ENCODE measurements at regions not wholly inside any gene's neighbourhood (a gene's known extent, or its start where the extent isn't known, plus 50 kb on each side); places are given as distances from the start of the nearest gene placed in this dataset.

- H3K27me3 Mint-ChIP-seq: no peaks in the 10 kb centered on the region
- peaks cover 10% of the 10 kb centered on the region for H3K9me3 Mint-ChIP-seq
- H3K36me3 Mint-ChIP-seq: no peaks in the 10 kb centered on the region
- ATAC-seq: no peak
- no peak overlapping the region for H3K27ac Mint-ChIP-seq
- H3K4me3 Mint-ChIP-seq: no peak overlapping the region
- no peaks in the 10 kb centered on the region for H3K4me1 Mint-ChIP-seq
Observed at GRCh38 chrX:96311366-96311765, 373.3 kb upstream of the DIAPH2 start.

GRCh38 chrX:96314985-96315384, 369.7 kb upstream of the DIAPH2 start:
- no peaks in the 10 kb centered on the region for H3K27me3 Mint-ChIP-seq
- no peak overlapping the region for H3K27ac Mint-ChIP-seq
- H3K36me3 Mint-ChIP-seq: no peaks in the 10 kb centered on the region
- peaks cover 7% of the 10 kb centered on the region for H3K9me3 Mint-ChIP-seq
- no peaks in the 10 kb centered on the region for H3K4me1 Mint-ChIP-seq
- no peak overlapping the region for H3K4me3 Mint-ChIP-seq
- no peak for ATAC-seq

GRCh38 chrX:96361844-96362243, 322.8 kb upstream of the DIAPH2 start:
- peaks cover under 1% of the 10 kb centered on the region for H3K9me3 Mint-ChIP-seq
- no peak overlapping the region for H3K27ac Mint-ChIP-seq

DNA sequence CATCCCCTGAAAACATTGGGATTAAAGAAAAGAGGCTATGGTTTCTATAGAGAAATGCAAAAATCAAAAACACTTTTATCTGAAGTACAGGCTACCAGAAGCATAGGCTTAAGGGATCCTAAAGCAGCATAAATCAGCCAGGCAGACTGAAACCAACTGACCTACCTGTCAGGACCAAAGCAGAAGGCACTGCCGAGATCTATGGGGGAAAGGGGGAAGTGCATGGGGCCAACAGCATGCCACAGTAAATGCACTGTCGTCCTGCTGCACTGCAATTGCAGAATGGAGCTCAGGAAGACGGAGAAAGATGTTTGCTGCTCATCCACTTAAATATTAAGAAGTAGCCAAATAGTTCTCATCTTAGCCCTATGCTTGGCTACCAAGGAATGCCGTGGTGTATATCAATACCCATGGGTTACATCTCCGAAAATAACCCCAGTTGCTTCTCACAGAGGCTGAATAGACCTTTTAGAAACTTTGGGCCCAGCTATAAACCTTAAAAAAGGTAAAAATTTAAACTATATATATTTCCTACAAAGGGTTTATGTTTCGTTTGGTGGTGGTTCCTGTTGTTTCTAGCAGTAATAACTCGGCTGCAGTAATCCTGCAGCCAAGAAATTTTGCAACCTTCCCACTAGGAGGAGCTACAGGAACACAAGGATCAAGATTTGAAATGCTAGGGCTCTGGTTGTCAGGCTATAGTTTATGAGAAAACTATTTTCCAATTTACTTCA, 312.2 kb upstream of the DIAPH2 start:
- Mint-ChIP-seq H3K9me3 (no peaks in the 10 kb centered on the region), H3K4me1 (no peaks in the 10 kb centered on the region), H3K36me3 (no peaks in the 10 kb centered on the region), H3K27me3 (no peaks in the 10 kb centered on the region), H3K4me3 (no peak overlapping the region), H3K27ac (no peak overlapping the region)
- ATAC-seq: no peak

More at GRCh38 chrX:96361844-96362243, 322.8 kb upstream of the DIAPH2 start:
- no peaks in the 10 kb centered on the region for H3K4me1 Mint-ChIP-seq
- no peak for ATAC-seq
- H3K36me3 Mint-ChIP-seq: no peaks in the 10 kb centered on the region
- H3K4me3 Mint-ChIP-seq: no peak overlapping the region
- H3K27me3 Mint-ChIP-seq: no peaks in the 10 kb centered on the region

- H3K27me3 Mint-ChIP-seq: no peaks in the 10 kb centered on the region
- H3K36me3 Mint-ChIP-seq: no peaks in the 10 kb centered on the region
- no peak overlapping the region for H3K4me3 Mint-ChIP-seq
- H3K9me3 Mint-ChIP-seq: no peaks in the 10 kb centered on the region
- no peak for ATAC-seq
- no peak overlapping the region for H3K27ac Mint-ChIP-seq
- no peaks in the 10 kb centered on the region for H3K4me1 Mint-ChIP-seq
Observed at GRCh38 chrX:96373047-96373355, 311.6 kb upstream of the DIAPH2 start.

GRCh38 chrX:96376266-96376665, 308.4 kb upstream of the DIAPH2 start:
- no peak for ATAC-seq
- Mint-ChIP-seq H3K4me1 (no peaks in the 10 kb centered on the region), H3K27me3 (no peaks in the 10 kb centered on the region), H3K27ac (no peak overlapping the region), H3K36me3 (no peaks in the 10 kb centered on the region), H3K9me3 (no peaks in the 10 kb centered on the region), H3K4me3 (no peak overlapping the region)

- Mint-ChIP-seq H3K4me3 (no peak overlapping the region), H3K4me1 (no peaks in the 10 kb centered on the region), H3K27ac (no peak overlapping the region), H3K27me3 (no peaks in the 10 kb centered on the region), H3K36me3 (no peaks in the 10 kb centered on the region), H3K9me3 (no peaks in the 10 kb centered on the region)
- ATAC-seq: no peak
Observed at GRCh38 chrX:96379951-96380350, 304.7 kb upstream of the DIAPH2 start.

GRCh38 chrX:96382018-96382417, 302.6 kb upstream of the DIAPH2 start:
- H3K27me3 Mint-ChIP-seq: no peaks in the 10 kb centered on the region
- no peak for ATAC-seq
- no peak overlapping the region for H3K4me3 Mint-ChIP-seq
- no peaks in the 10 kb centered on the region for H3K4me1 Mint-ChIP-seq
- no peaks in the 10 kb centered on the region for H3K36me3 Mint-ChIP-seq
- no peak overlapping the region for H3K27ac Mint-ChIP-seq
- no peaks in the 10 kb centered on the region for H3K9me3 Mint-ChIP-seq

GRCh38 chrX:96383428-96383827, 301.2 kb upstream of the DIAPH2 start:
- Mint-ChIP-seq H3K4me3 (no peak overlapping the region), H3K9me3 (no peaks in the 10 kb centered on the region), H3K27me3 (no peaks in the 10 kb centered on the region), H3K27ac (no peak overlapping the region), H3K36me3 (no peaks in the 10 kb centered on the region), H3K4me1 (no peaks in the 10 kb centered on the region)
- ATAC-seq: no peak

DNA sequence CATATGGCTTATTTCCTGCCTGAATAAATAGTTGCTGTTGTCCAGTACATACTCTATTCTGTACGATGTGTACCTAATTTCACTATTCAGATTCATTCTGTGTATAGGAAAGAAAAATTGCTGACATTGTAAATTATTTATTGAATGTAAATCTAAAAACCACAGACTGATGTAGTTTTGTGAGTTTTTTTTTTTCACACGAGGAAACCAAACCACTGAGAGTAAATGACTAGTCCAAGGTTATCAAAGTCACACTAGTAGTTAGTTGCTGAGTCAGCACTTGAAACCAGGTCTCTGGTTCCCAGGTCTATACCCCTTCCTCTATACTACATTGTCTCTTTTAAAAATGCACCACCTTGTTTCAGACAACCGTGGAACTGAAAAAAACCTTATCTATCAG, 298.3 kb upstream of the DIAPH2 start:
- no peaks in the 10 kb centered on the region for H3K36me3 Mint-ChIP-seq
- no peaks in the 10 kb centered on the region for H3K27me3 Mint-ChIP-seq
- H3K9me3 Mint-ChIP-seq: no peaks in the 10 kb centered on the region
- no peak overlapping the region for H3K4me3 Mint-ChIP-seq
- H3K4me1 Mint-ChIP-seq: no peaks in the 10 kb centered on the region
- no peak for ATAC-seq
- H3K27ac Mint-ChIP-seq: no peak overlapping the region

- Mint-ChIP-seq H3K36me3 (no peaks in the 10 kb centered on the region), H3K27me3 (no peaks in the 10 kb centered on the region), H3K4me3 (no peak overlapping the region), H3K9me3 (no peaks in the 10 kb centered on the region), H3K27ac (no peak overlapping the region), H3K4me1 (no peaks in the 10 kb centered on the region)
- ATAC-seq: no peak
Observed at GRCh38 chrX:96386981-96387380, 297.7 kb upstream of the DIAPH2 start.

- no peaks in the 10 kb centered on the region for H3K4me1 Mint-ChIP-seq
- no peak overlapping the region for H3K27ac Mint-ChIP-seq
- H3K4me3 Mint-ChIP-seq: no peak overlapping the region
- H3K36me3 Mint-ChIP-seq: no peaks in the 10 kb centered on the region
- ATAC-seq: no peak
- H3K9me3 Mint-ChIP-seq: no peaks in the 10 kb centered on the region
- no peaks in the 10 kb centered on the region for H3K27me3 Mint-ChIP-seq
Observed at GRCh38 chrX:96387801-96388200, 296.8 kb upstream of the DIAPH2 start.

DNA sequence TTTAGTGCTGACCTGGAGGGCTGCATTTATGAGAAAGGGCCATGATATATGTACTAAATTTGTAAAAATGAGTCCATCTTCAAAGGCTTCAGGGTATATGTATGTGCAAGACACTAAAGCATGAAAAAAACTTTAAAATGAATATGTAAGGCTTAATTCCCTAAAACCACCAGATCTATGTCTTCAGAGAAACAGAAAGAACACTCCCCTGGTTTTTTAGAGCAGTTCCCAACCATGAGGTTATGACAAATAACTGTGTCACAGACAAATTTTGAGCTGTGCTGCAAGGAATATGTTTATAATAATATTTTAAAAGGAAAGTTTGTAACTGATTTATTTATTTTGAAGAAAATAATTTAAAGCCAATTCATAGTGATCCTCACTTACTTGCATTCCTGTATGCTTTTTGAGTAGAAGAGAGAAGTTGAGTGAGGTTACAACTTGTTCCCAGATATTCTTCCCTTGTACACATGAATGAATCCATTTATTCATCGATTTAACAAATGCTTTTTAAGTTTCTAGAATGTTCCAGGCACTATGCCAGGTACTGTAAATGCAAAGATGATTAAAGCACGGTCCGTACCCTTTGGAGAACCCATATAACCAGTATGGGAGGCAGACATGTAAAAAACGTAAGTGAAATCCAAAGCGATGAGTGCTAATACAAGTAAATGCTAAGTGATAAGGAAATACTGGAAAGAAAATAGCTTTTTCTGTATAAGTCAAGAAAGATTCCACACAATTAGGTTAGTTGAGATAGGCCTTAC, 295.2 kb upstream of the DIAPH2 start:
- Mint-ChIP-seq H3K36me3 (no peaks in the 10 kb centered on the region), H3K27me3 (no peaks in the 10 kb centered on the region), H3K9me3 (no peaks in the 10 kb centered on the region), H3K27ac (no peak overlapping the region), H3K4me3 (no peak overlapping the region), H3K4me1 (no peaks in the 10 kb centered on the region)
- ATAC-seq: no peak

DNA sequence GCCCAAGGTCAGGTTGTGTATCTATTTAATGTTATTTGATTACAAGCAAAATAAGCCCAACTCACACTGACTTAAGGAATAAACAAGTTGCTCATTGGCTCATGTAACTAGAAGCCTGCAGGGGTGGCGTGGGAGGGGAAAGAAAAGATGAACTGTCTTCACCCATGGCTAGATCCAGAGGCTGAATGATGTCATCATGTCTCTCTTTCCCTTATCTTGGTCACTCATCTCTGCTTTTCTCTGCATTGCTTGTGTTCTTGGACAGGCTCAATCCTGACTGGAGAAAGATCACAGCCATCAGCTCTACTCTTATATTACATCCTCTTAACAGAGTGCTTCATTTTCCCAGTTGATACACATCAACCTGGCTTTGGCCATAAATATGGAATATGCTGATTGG, 290.0 kb upstream of the DIAPH2 start:
- Mint-ChIP-seq H3K27ac (no peak overlapping the region), H3K36me3 (no peaks in the 10 kb centered on the region), H3K4me1 (no peaks in the 10 kb centered on the region)

DNA sequence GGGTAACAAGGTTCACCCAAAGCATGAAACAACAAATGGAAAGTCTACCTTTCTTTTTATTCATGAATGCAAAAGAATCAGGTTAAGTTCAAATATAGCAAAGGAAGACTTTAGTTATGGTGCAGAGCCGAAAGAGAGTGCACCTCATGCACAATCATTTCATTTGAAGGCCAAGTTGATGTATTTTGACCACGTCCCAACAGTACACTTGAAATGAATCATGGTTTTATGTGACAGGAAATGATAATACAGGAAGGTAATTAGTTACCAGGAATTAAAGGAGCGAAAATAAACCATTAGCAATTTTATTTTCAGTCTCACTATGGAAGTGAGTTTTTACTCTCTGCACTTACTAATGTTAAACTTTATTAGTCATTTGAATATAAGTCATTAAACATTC, 281.2 kb upstream of the DIAPH2 start:
- no peaks in the 10 kb centered on the region for H3K27me3 Mint-ChIP-seq
- H3K4me3 Mint-ChIP-seq: no peak overlapping the region
- ATAC-seq: no peak
- no peaks in the 10 kb centered on the region for H3K4me1 Mint-ChIP-seq
- H3K9me3 Mint-ChIP-seq: no peaks in the 10 kb centered on the region
- H3K36me3 Mint-ChIP-seq: no peaks in the 10 kb centered on the region
- H3K27ac Mint-ChIP-seq: no peak overlapping the region

More for the DNA sequence above, 290.0 kb upstream of the DIAPH2 start:
- Mint-ChIP-seq H3K4me3 (no peak overlapping the region), H3K27me3 (no peaks in the 10 kb centered on the region), H3K9me3 (no peaks in the 10 kb centered on the region)
- no peak for ATAC-seq

GRCh38 chrX:96405842-96406241, 278.8 kb upstream of the DIAPH2 start:
- Mint-ChIP-seq H3K27me3 (no peaks in the 10 kb centered on the region), H3K27ac (no peak overlapping the region), H3K4me1 (no peaks in the 10 kb centered on the region), H3K9me3 (no peaks in the 10 kb centered on the region), H3K4me3 (no peak overlapping the region), H3K36me3 (no peaks in the 10 kb centered on the region)
- no peak for ATAC-seq

All from stimulated activated memory B cell treated with anti-CD40 and anti-IgM and Interleukin-4, amounts not matched to agents 10 μg/mL and 1 μg/mL and 100 μg/mL, for 72 hours (primary cell).